ENCODE measurements at regions not wholly inside any gene's neighbourhood (a gene's known extent, or its start where the extent isn't known, plus 50 kb on each side); places are given as distances from the start of the nearest gene placed in this dataset.

DNA sequence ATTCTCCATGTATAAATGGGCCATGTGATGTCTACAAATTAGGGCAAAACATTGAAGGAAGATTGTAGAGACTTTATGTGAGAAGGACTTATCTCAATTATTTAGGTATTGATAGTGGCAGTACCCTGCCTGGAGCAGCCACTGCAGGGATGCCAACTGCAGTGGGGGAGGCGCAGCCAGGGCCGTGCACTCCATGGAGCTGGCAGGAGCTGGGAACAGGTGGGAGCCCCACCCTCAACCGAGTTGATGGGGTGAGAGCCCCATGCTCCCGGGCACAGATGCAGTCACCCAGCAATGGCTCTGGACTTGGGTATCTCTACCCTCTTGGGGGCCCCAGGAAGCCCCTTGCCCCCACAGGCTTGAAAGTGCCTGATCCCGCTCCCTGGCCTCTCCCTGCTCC is 564.3 kb downstream of the SLC4A3 start:
- TF ChIP-seq, protein P1, sequence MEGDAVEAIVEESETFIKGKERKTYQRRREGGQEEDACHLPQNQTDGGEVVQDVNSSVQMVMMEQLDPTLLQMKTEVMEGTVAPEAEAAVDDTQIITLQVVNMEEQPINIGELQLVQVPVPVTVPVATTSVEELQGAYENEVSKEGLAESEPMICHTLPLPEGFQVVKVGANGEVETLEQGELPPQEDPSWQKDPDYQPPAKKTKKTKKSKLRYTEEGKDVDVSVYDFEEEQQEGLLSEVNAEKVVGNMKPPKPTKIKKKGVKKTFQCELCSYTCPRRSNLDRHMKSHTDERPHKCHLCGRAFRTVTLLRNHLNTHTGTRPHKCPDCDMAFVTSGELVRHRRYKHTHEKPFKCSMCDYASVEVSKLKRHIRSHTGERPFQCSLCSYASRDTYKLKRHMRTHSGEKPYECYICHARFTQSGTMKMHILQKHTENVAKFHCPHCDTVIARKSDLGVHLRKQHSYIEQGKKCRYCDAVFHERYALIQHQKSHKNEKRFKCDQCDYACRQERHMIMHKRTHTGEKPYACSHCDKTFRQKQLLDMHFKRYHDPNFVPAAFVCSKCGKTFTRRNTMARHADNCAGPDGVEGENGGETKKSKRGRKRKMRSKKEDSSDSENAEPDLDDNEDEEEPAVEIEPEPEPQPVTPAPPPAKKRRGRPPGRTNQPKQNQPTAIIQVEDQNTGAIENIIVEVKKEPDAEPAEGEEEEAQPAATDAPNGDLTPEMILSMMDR (conservative IDR thresholded peaks at IDR 0.05; ENCODE audit: low read depth, low read length), result no peak
- no peak for TF ChIP-seq EZH2 (IDR thresholded peaks at IDR 0.05; ENCODE audit: low read length, unreplicated experiment)
